Hepatic stellate cell (primary cell): ENCODE measurements at regions not wholly inside any gene's neighbourhood (a gene's known extent, or its start where the extent isn't known, plus 50 kb on each side); places are given as distances from the start of the nearest gene placed in this dataset.
"Not testable (repeated sequence)": the region's sequence is repeated elsewhere in the genome, so short reads cannot be mapped to it uniquely, and the experiment has no call there.

Experiments
- DNase-seq: peaks from one replicate; pipeline ENCODE4 v3.0.0; 2011; ENCODE audit warnings: low spot score

DNA sequence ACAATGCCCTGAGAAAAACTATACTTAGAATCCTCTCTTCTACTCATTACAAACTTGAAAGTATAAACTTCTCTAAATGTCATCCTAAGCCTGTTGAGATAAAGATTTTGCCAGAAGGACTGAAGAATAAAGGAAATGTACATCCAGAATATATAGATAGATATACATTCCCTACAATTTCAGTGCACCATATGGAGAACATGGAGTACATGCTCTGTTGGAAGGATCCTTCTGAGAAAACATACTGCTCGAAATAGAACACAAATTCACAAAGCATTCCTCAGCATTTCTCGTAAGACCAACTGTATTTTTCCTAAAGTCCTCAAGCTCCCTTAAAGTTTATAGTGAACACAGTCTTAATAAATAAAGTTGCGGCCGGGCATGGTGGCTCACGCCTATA lies 69.7 kb upstream of the RASA1 start:
- DNase-seq: no peak

DNA sequence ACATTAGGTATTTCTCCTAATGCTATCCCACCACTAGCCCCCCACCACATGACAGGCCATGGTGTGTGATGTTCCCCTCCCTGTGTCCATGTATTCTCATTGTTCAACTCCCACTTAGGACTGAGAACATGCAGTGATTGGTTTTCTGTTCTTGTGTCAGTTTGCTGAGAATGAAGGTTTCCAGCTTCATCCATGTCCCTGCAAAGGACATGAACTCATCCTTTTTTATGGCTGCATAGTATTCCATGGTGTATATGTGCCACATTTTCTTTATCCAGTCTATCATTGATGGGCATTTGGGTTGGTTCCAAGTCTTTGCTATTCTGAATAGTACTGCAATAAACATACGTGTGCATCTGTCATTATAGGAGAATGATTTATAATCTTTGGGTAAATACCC lies 68.4 kb upstream of the RASA1 start:
- DNase-seq: not testable (repeated sequence)

- DNase-seq: not testable (repeated sequence)
These were observed 68.0 kb upstream of the RASA1 start for GRCh38 chr5:87199704-87200103.

GRCh38 chr5:87210076-87210475 lies 57.6 kb upstream of the RASA1 start:
- DNase-seq: peak; percentile 34

DNA sequence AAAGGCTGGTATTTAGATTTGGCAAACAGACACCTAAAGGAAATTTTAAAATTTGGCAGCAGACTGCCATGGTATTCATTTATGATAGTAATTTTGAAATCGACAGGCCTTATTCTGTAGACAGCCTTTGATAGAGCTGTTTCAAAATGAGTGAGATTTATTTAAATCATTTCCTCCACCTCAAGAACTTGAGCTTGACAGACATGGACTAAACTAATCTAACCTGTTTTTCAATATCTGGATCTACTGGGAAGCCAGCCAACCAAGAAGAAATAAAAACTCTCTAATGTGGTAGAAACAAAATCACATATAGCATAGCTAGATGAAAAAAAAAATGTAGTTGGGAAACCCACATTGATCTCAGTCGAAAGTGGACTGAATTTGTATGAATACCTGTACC lies 56.9 kb upstream of the RASA1 start:
- no peak for DNase-seq

DNA sequence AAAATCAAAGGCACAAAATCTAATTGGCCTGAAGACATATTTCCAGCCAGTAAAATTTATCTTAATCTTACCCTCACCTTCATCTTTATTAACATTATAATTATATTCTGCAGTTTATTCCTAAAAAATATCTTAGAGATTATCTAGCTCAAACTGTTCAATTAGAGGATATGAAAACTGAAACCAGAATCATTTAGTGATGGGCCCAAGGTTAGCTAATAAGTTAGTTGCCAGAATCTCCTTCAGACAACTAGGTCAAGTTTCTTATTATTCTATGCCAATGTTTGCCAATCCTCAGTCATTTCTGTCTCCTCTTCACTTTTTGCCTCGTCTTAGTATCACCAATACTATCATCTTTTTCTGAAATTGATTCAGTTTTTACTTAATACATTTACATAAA lies 56.0 kb upstream of the RASA1 start:
- no peak for DNase-seq

GRCh38 chr5:87212183-87212582 lies 55.5 kb upstream of the RASA1 start:
- DNase-seq: not testable (repeated sequence)

GRCh38 chr5:87217480-87217879 lies 50.2 kb upstream of the RASA1 start:
- DNase-seq: not testable (repeated sequence)
